Loucy (cell line): ENCODE measurements at regions not wholly inside any gene's neighbourhood (a gene's known extent, or its start where the extent isn't known, plus 50 kb on each side); places are given as distances from the start of the nearest gene placed in this dataset.

Source experiments
- CTCF ChIP-seq: fragments of 200-600 bp; sonication (generic); conservative IDR thresholded peaks from 2 replicates; pipeline ENCODE4 v1.5.1; 2014; ENCODE audit warnings: mild to moderate bottlenecking, antibody characterized with exemption, low read length
- EZH2phosphoT487 ChIP-seq: fragments of 200-600 bp; IDR thresholded peaks from 2 replicates; pipeline ENCODE4 v1.6.1; 2018; ENCODE audit warnings: antibody characterized with exemption, mild to moderate bottlenecking, moderate library complexity, borderline replicate concordance

- no peak for TF ChIP-seq CTCF
- TF ChIP-seq EZH2phosphoT487, result no peak
These were observed 278.1 kb downstream of the SLC6A15 start for GRCh38 chr12:84634526-84634925.
